HG03442 (cell line): ENCODE measurements at regions not wholly inside any gene's neighbourhood (a gene's known extent, or its start where the extent isn't known, plus 50 kb on each side); places are given as distances from the start of the nearest gene placed in this dataset.

Experiments
- ATAC-seq: cut with Tn5 transposase; IDR thresholded peaks from one replicate; pipeline ENCODE4 v1.9.1; 2021; ENCODE audit warnings: mild to moderate bottlenecking, moderate library complexity; ENCODE audit not compliant: unreplicated experiment

GRCh38 chrX:10021461-10022272, 54.5 kb downstream of the CLDN34 start:
- no peak for ATAC-seq

- no peak for ATAC-seq
Measured at GRCh38 chrX:10022273-10022541, 55.0 kb downstream of the CLDN34 start.

- ATAC-seq = no peak
Measured at GRCh38 chrX:10022580-10023245, 55.6 kb downstream of the CLDN34 start.

GRCh38 chrX:10023821-10024220, 56.7 kb downstream of the CLDN34 start:
- no peak for ATAC-seq

GRCh38 chrX:10025742-10026493, 58.8 kb downstream of the CLDN34 start:
- no peak for ATAC-seq

- no peak for ATAC-seq
Measured at GRCh38 chrX:10028283-10029104, 61.3 kb downstream of the CLDN34 start.

- no peak for ATAC-seq
Measured at GRCh38 chrX:10030570-10030969, 63.4 kb downstream of the CLDN34 start.

GRCh38 chrX:10031746-10032145, 64.6 kb downstream of the CLDN34 start:
- ATAC-seq = no peak

GRCh38 chrX:10032147-10032546, 65.0 kb downstream of the CLDN34 start:
- no peak for ATAC-seq

GRCh38 chrX:10033375-10034007, 66.3 kb downstream of the CLDN34 start:
- no peak for ATAC-seq

- no peak for ATAC-seq
Measured at GRCh38 chrX:10034740-10035260, 67.6 kb downstream of the CLDN34 start.

GRCh38 chrX:10038585-10038984, 71.4 kb downstream of the CLDN34 start:
- ATAC-seq = no peak

GRCh38 chrX:10039821-10040793, 72.9 kb downstream of the CLDN34 start:
- ATAC-seq = no peak

- no peak for ATAC-seq
Measured at GRCh38 chrX:10040961-10041360, 73.8 kb downstream of the CLDN34 start.

GRCh38 chrX:10041383-10041782, 74.2 kb downstream of the CLDN34 start:
- no peak for ATAC-seq

- no peak for ATAC-seq
Measured at GRCh38 chrX:10042055-10042454, 74.9 kb downstream of the CLDN34 start.

- ATAC-seq = no peak
Measured at GRCh38 chrX:10043386-10043785, 76.2 kb downstream of the CLDN34 start.

GRCh38 chrX:10044021-10044420, 76.9 kb downstream of the CLDN34 start:
- no peak for ATAC-seq

- no peak for ATAC-seq
Measured at GRCh38 chrX:10045327-10046000, 78.3 kb downstream of the CLDN34 start.
